SK-N-SH (cell line): ENCODE measurements at regions not wholly inside any gene's neighbourhood (a gene's known extent, or its start where the extent isn't known, plus 50 kb on each side); places are given as distances from the start of the nearest gene placed in this dataset.

Experiments
- POLR2AphosphoS5 ChIP-seq: IDR thresholded peaks from 2 replicates; pipeline ENCODE4 v1.6.1; 2012; ENCODE audit warnings: low read depth, low read length
- TF ChIP-seq, protein P1 (sequence below): fragments of 200-600 bp; sonication (generic); IDR thresholded peaks from 2 replicates; pipeline ENCODE4 v1.6.1; 2017; ENCODE audit warnings: antibody characterized with exemption, mild to moderate bottlenecking, moderate library complexity

DNA sequence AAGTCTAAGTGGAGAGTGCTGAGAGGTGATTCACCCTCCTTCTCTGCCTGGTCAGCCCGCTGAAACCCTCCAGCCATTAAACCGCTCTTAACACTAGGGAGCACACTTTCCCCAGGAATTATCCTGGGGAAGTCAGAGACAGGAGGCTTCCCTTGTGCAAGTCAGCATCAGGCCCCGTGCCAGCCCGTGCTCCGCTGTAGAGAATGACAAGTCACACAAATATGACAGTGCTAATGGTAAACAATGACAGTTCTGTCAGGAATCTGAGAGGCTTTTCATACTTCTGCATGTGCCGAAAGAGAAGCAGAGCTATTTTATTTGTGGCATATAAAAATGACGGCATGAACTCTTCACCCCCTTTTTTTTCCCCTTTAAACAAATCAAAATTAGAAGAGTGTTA, 816.9 kb upstream of the SLC10A2 start:
- no peak for TF ChIP-seq POLR2AphosphoS5
- TF ChIP-seq, protein P1, sequence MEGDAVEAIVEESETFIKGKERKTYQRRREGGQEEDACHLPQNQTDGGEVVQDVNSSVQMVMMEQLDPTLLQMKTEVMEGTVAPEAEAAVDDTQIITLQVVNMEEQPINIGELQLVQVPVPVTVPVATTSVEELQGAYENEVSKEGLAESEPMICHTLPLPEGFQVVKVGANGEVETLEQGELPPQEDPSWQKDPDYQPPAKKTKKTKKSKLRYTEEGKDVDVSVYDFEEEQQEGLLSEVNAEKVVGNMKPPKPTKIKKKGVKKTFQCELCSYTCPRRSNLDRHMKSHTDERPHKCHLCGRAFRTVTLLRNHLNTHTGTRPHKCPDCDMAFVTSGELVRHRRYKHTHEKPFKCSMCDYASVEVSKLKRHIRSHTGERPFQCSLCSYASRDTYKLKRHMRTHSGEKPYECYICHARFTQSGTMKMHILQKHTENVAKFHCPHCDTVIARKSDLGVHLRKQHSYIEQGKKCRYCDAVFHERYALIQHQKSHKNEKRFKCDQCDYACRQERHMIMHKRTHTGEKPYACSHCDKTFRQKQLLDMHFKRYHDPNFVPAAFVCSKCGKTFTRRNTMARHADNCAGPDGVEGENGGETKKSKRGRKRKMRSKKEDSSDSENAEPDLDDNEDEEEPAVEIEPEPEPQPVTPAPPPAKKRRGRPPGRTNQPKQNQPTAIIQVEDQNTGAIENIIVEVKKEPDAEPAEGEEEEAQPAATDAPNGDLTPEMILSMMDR = peak; percentile 72
